Glutamatergic neuron (in vitro differentiated cells): ENCODE measurements at regions not wholly inside any gene's neighbourhood (a gene's known extent, or its start where the extent isn't known, plus 50 kb on each side); places are given as distances from the start of the nearest gene placed in this dataset.

Source experiments
- DNase-seq: peaks from one replicate; pipeline ENCODE4 v3.0.0; 2022
- H3K27ac Mint-ChIP-seq: one replicate; pipeline ENCODE4 v1.8.0; 2020; ENCODE audit warnings: mild to moderate bottlenecking, mixed read lengths, inconsistent platforms; ENCODE audit not compliant: unreplicated experiment
- H3K27me3 Mint-ChIP-seq: one replicate; pipeline ENCODE4 v1.8.0; 2020; ENCODE audit warnings: mild to moderate bottlenecking, moderate library complexity, mixed read lengths, inconsistent platforms; ENCODE audit not compliant: unreplicated experiment
- H3K36me3 Mint-ChIP-seq: one replicate; pipeline ENCODE4 v1.8.0; 2020; ENCODE audit warnings: mild to moderate bottlenecking, mixed read lengths, inconsistent platforms; ENCODE audit not compliant: unreplicated experiment
- H3K4me1 Mint-ChIP-seq: one replicate; pipeline ENCODE4 v1.8.0; 2020; ENCODE audit warnings: mild to moderate bottlenecking, low read depth, mixed read lengths, inconsistent platforms; ENCODE audit not compliant: unreplicated experiment
- H3K4me3 Mint-ChIP-seq: one replicate; pipeline ENCODE4 v1.8.0; 2020; ENCODE audit warnings: mild to moderate bottlenecking, mixed read lengths, inconsistent platforms; ENCODE audit not compliant: unreplicated experiment
- H3K9me3 Mint-ChIP-seq: one replicate; pipeline ENCODE4 v1.8.0; 2020; ENCODE audit warnings: mild to moderate bottlenecking, moderate library complexity, mixed read lengths, inconsistent platforms; ENCODE audit not compliant: unreplicated experiment
- CTCF ChIP-seq: fragments of 200-600 bp; sonication (generic); IDR thresholded peaks from one replicate; pipeline ENCODE4 v1.5.0; 2021; ENCODE audit not compliant: partially characterized antibody, unreplicated experiment

- Mint-ChIP-seq H3K4me1 (peaks cover 7% of the 10 kb centered on the region), H3K36me3 (peaks cover 14% of the 10 kb centered on the region), H3K27ac (no peak overlapping the region), H3K9me3 (peaks cover 3% of the 10 kb centered on the region), H3K4me3 (no peak overlapping the region), H3K27me3 (peaks cover 2% of the 10 kb centered on the region)
- no peak for DNase-seq
- no peak for TF ChIP-seq CTCF
Measured at GRCh38 chr15:79492065-79492464, 59.9 kb downstream of the MINAR1 start.

- Mint-ChIP-seq H3K9me3 (peaks cover 2% of the 10 kb centered on the region), H3K27me3 (peaks cover 2% of the 10 kb centered on the region), H3K36me3 (peaks cover 14% of the 10 kb centered on the region), H3K27ac (no peak overlapping the region), H3K4me3 (no peak overlapping the region), H3K4me1 (peaks cover 8% of the 10 kb centered on the region)
- TF ChIP-seq CTCF: no peak
- DNase-seq: no peak
Measured at GRCh38 chr15:79494384-79494909, 62.3 kb downstream of the MINAR1 start.

- H3K27me3 Mint-ChIP-seq: peaks cover 2% of the 10 kb centered on the region
- no peak for TF ChIP-seq CTCF
- peaks cover 2% of the 10 kb centered on the region for H3K9me3 Mint-ChIP-seq
- no peak overlapping the region for H3K4me3 Mint-ChIP-seq
- H3K27ac Mint-ChIP-seq: no peak overlapping the region
- DNase-seq: no peak
- H3K36me3 Mint-ChIP-seq: peaks cover 14% of the 10 kb centered on the region
- H3K4me1 Mint-ChIP-seq: peaks cover 8% of the 10 kb centered on the region
Measured at GRCh38 chr15:79494963-79495755, 63.0 kb downstream of the MINAR1 start.

GRCh38 chr15:79495775-79496174 is 63.6 kb downstream of the MINAR1 start:
- no peak for DNase-seq
- H3K27me3 Mint-ChIP-seq: peaks cover 2% of the 10 kb centered on the region
- peaks cover 8% of the 10 kb centered on the region for H3K4me1 Mint-ChIP-seq
- H3K9me3 Mint-ChIP-seq: peaks cover 2% of the 10 kb centered on the region
- no peak overlapping the region for H3K27ac Mint-ChIP-seq
- H3K36me3 Mint-ChIP-seq: peaks cover 14% of the 10 kb centered on the region
- H3K4me3 Mint-ChIP-seq: no peak overlapping the region
- TF ChIP-seq CTCF: no peak

- Mint-ChIP-seq H3K27me3 (peaks cover 2% of the 10 kb centered on the region), H3K36me3 (peaks cover 11% of the 10 kb centered on the region), H3K27ac (no peak overlapping the region), H3K4me3 (no peak overlapping the region), H3K4me1 (peaks cover 8% of the 10 kb centered on the region), H3K9me3 (peaks cover 2% of the 10 kb centered on the region)
- TF ChIP-seq CTCF: no peak
- DNase-seq: no peak
Measured at GRCh38 chr15:79496838-79497237, 64.7 kb downstream of the MINAR1 start.
